NCI-H1694 (cell line): ENCODE measurements at regions not wholly inside any gene's neighbourhood (a gene's known extent, or its start where the extent isn't known, plus 50 kb on each side); places are given as distances from the start of the nearest gene placed in this dataset.
"Not testable (repeated sequence)": the region's sequence is repeated elsewhere in the genome, so short reads cannot be mapped to it uniquely, and the experiment has no call there.

Experiments
- DNase-seq: peaks from one replicate; lab custom pipeline; 2025; lab: John Stamatoyannopoulos, UW

GRCh38 chr2:103367877-103368276, 606.0 kb downstream of the TMEM182 start:
- no peak for DNase-seq

- no peak for DNase-seq
Observed at GRCh38 chr2:103383541-103383940, 621.7 kb downstream of the TMEM182 start.

- DNase-seq: no peak
Observed at GRCh38 chr2:103386872-103387271, 625.0 kb downstream of the TMEM182 start.

- no peak for DNase-seq
Observed at GRCh38 chr2:103387888-103388287, 626.1 kb downstream of the TMEM182 start.

DNA sequence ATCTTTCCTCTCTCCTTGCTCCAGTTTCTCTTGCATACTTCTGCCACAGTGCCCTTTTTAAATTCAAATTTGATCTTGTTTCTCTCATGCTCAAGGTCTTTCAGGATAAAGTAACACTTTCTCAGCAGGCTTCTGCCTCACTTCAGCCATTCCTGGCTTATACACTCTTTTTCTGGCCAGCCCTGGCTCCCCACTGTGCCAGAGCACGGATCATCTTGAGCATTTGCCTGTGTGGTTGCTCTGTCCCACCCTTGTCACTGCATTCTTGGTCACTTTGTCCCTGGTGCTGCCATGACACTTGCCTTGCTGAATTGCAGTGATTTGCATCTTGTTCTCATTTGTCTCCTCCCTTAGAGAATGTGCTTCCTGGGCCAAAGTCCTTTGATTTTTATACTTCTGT, 634.3 kb downstream of the TMEM182 start:
- no peak for DNase-seq

- no peak for DNase-seq
Observed at GRCh38 chr2:103401621-103402020, 639.8 kb downstream of the TMEM182 start.

DNA sequence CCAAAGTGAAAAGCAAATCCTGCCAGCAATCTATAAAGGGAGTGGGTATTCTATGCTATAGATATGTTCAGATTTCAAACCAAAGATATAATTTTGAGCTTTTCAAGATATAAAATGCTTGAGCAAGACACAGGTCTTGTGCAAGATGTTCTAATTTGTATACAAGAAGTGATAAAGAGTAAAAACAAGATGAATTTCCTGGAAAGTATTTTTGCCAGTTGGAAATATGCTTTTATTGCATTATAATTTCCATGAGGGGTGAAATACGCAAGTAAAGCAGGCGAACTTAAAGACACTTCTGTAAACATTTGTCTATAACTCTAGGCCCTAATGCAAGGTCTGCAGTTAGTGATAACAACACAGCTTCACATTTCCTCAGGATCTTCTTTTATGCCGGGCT, 640.5 kb downstream of the TMEM182 start:
- no peak for DNase-seq

DNA sequence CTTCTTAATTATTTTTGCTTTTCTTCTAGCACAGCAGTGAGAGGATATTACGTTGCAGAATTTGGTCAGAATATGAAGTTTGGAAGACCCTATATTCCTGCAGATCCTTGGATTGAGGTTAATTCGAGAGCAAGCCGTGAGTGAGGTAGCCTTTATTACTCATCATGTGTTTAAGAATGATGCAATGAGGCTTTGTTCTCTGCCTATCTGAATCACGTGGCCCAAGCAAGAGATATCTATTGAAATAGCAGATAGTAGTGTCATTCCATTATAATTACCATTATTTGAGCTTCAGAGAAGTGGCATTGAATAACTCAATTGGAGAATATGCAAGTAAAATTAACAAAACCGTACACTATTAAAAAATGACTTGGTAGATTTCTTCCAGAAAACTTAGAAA, 641.1 kb downstream of the TMEM182 start:
- DNase-seq: no peak

DNA sequence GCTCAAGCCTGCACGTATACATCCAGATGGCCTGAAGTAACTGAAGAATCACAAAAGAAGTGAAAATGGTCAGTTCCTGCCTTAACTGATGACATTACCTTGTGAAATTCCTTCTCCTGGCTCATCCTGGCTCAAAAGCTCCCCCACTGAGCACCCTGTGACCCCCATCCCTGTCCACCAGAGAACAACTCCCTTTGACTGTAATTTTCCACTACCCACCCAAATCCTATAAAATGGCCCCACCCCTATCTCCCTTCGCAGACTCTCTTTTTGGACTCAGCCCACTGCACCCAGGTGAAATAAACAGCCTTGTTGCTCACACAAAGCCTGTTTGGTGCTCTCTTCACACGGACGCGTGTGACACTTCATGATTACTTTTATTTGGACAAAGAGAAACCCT, 641.6 kb downstream of the TMEM182 start:
- DNase-seq: not testable (repeated sequence)

DNA sequence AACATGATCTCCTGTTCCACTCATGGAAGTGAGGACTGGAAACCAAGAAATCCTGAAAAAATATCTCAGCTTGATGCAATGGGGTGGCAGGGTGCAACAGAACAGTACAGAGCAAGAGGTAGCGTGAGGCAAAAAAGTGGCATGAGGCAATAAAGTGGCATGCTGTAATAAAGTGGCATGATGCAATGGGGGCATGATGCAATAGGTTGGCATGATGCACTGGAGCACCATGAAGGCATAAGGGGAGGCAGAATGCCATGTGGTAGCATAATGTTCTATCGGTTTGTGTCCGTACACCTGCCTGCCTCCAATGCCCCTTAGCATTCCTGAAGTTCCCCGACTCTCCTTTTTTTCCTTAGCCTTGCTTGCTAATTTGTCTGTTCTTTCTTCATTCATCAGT, 648.4 kb downstream of the TMEM182 start:
- DNase-seq: no peak

GRCh38 chr2:103419506-103419905, 657.7 kb downstream of the TMEM182 start:
- DNase-seq: no peak

- DNase-seq: no peak
Observed at GRCh38 chr2:103423100-103423499, 661.3 kb downstream of the TMEM182 start.

DNA sequence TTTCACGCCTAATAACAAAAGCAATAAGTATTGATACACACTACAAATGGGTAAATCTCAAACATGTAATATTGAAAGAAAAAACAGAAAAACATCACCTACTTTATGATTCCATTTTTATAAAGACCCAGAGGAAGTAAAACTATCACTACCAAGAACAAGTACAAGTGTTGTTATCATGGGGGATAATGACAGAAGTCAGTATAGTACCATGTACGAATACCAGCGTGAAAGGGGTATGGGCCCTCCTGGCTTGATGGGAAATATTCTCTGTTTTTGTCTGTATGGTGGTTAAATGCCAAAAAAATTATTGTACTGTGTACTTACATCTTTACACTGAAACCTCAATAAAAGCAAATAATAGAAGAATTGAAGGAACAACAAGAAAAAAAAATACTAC, 665.7 kb downstream of the TMEM182 start:
- DNase-seq: no peak

DNA sequence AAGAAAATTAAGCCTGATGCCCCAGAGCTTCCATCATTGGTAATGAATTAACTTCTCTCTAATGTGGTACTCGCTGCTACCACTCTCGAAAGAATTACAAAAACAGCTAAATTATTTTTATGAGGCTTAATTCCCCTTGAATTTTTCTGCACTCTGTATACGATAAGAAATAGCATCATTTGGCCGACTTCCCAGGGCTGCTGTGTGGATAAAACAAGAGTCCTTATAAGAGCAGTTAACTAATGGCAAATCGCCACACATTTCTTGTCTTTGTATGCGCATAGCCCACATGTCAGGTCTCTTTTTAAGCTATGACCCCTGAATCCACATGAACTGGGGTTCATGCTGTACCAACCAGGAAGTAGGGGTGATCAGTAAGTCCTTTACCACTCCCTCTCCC, 668.4 kb downstream of the TMEM182 start:
- DNase-seq: no peak

DNA sequence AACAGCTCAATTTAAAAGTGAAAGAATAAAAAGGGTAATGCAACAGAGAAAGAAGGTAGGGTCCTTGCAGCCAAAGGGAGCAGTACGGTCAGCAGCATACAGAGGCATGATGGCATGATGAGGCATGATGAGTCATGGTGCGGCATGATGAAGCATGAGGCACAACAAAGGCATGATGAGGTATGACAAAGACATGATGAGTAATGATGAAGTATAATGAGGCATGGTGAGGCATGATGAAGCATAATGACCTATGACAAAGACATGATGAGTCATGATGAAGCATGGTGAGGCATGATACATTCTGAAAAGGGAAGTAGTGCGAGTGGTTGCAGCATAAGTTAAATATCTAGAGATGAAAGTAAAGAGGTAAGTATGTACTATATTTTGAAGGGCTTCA, 673.2 kb downstream of the TMEM182 start:
- no peak for DNase-seq

DNA sequence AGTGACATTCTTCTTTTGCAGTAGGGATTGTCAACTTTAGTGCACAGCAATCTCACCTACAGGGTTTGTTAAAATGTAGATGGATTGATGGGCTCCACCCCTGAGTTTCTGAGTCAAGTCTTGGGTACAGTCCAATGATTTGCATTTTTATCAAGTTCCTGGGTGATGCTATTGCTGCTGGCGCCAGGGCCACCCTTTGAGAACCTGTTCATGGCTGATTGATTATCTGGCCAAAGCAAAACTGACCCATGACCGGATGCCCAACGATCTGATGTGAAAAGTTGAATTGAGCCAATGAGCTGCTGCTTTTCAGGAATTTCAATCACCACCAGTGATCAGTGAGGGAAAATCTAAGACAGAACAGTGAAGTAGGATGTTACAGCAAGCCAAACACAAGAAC, 675.3 kb downstream of the TMEM182 start:
- no peak for DNase-seq

DNA sequence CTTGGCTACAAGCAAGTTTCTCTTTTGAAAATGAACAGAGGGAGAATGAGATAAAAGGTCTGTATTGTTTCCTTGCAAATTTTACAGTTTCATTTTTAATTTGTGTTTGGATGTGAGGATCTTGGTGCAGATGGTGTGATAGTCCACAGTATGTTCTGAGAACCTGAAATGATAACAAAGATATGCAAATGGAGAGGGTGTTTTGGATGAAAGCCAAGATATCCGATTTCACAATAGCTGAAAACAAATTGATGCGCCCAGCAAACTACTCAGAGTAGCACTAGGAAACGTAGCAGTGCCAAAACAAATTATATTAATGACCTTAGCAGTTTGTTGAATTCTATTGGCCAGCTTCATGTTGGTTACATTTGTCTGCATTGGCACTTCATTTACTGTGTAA, 683.5 kb downstream of the TMEM182 start:
- DNase-seq: peak; percentile 15

DNA sequence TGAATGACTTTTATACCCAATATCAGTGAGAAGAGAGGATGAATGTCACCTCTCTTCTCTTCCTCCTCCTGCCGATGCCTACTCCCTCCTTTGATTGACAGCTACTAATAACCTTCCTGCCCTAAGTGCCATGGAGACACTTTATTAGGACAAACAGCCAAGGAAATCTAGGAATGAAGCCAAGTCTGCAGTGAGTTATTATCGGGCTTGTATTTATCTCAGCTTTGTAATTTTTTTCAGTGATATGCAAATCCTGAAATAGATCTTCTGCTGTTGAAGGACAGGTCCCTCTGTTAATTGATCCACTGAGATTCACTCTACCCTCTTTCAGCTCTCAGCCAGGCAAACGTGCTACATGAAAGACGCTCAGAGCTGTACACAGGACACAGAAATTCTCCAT, 686.7 kb downstream of the TMEM182 start:
- DNase-seq: peak; percentile 16

DNA sequence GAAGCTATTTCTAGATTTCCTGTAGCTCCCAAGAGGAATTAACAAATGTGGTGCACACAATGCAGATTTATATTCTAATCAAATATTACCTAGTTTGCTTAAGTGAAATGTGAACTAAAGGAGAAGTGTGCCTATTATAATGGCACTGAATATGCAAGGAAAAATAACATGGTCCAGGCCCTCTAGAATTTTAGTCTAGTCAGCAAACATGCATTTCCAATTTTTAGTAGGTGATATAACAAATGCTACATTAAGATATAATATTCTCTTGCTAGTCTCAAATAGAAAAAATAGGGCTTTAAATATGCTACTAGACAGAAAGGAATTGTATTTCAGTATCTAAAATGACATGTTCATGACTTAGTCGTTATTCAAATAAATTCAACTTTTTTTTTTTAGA, 689.5 kb downstream of the TMEM182 start:
- no peak for DNase-seq

DNA sequence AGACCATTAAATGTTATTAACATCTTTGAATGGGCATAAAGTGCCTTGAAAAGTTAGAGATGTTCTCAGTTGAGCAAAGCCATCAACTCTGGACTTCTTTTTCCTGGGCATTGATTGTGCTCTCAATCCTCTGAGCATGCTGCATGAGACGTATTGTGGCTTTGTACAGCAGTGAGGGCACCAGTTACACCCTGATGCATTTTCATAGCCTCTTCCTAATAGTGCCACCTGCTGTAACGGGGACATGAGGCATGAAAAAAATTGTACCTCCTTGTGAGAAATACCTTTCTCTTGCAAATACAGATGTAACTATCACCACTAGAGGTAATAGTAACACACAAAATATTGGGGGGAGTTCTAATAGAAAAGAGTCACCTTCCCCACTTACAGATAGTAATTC, 697.5 kb downstream of the TMEM182 start:
- DNase-seq: peak; percentile 8

GRCh38 chr2:103462101-103462500, 700.3 kb downstream of the TMEM182 start:
- DNase-seq: no peak

DNA sequence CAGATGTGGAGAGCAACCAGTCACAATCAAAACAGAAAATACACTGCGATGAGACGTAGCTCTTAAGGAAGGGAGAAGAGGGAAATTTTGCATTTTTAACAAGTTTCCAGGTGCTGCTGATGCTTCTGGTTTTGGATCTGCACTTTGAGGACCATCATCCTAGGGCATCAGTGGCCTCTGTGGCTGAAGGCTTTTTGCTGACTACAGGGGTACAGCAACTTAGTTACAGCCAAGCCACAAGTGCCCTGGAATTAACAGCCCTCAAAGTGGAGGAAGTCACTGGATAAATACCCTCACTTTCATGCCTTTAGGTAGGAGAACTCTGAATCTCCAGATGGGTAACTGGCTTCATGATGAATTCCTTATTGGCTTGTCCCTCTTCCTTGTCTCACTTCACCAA, 700.9 kb downstream of the TMEM182 start:
- no peak for DNase-seq

GRCh38 chr2:103464831-103465230, 703.0 kb downstream of the TMEM182 start:
- no peak for DNase-seq

DNA sequence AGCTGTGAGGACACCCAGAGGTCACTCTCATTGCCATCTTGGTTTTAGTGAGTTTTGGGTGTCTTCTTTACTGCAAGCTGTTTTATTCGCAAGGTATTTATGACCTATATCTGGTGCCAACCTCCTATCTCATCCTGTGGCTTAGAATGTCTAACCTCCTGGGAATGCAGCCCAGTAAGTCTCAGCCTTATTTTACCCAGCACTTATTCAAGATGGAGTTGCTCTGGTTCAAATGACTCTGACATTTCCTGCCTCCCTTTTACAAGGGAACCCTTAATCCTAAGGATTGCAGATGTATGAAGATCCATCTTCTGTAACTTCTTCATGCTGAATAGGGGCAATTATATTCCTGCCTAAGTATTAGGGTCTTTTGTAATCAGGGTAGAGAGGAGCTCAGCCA, 708.0 kb downstream of the TMEM182 start:
- DNase-seq: no peak

DNA sequence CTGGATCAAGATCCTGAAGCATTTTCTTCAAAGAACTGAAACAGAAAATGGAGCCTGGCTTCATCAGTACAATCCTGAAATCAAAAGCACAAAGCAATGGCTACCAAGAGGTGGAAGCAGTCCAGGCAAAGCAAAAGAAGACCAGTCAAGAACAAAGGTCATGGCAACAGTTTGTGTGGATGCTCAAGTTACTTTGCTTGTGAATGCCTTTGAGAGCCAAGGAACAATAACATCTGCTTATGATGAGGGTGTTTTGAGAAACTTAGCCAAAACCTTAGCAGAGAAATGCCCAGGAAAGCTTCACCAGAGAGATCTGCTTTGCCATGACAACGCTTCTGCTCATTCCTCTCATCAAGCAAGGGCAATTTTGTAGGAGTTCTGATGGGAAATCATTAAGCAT, 723.1 kb downstream of the TMEM182 start:
- DNase-seq: no peak
